ENCODE measurements at regions not wholly inside any gene's neighbourhood (a gene's known extent, or its start where the extent isn't known, plus 50 kb on each side); places are given as distances from the start of the nearest gene placed in this dataset.

DNA sequence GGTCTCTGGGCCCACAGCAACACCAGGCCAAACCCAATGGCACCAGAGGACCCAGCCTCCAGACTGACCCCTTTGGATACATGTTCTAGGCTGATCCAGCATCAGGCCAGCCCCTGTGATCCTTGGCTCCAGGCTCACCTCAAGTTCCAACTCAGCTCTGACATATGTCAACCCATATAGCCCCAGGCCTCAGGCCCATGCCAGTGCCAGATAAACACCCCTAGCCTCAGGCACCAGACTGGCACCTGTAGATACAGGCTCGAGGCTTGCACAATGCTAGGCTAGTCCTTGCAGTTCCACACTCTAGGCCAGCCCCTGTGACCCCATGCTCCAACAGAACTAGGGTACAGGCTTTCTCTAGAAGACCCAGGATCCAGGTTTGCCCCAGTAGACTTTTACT, 287.5 kb downstream of the KCNC2 start:
- DNase-seq (ENCODE audit: low read depth in 2 of 2), result no peak
- no peak overlapping the region for H3K4me3 ChIP-seq (replicated peaks in 1 of 2; ENCODE audit: low read depth in 2 of 2, low read length in 2 of 2)
- TF ChIP-seq, protein P1, sequence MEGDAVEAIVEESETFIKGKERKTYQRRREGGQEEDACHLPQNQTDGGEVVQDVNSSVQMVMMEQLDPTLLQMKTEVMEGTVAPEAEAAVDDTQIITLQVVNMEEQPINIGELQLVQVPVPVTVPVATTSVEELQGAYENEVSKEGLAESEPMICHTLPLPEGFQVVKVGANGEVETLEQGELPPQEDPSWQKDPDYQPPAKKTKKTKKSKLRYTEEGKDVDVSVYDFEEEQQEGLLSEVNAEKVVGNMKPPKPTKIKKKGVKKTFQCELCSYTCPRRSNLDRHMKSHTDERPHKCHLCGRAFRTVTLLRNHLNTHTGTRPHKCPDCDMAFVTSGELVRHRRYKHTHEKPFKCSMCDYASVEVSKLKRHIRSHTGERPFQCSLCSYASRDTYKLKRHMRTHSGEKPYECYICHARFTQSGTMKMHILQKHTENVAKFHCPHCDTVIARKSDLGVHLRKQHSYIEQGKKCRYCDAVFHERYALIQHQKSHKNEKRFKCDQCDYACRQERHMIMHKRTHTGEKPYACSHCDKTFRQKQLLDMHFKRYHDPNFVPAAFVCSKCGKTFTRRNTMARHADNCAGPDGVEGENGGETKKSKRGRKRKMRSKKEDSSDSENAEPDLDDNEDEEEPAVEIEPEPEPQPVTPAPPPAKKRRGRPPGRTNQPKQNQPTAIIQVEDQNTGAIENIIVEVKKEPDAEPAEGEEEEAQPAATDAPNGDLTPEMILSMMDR (IDR thresholded peaks at IDR 0.05; ENCODE audit: low read depth, low read length), result no peak

DNA sequence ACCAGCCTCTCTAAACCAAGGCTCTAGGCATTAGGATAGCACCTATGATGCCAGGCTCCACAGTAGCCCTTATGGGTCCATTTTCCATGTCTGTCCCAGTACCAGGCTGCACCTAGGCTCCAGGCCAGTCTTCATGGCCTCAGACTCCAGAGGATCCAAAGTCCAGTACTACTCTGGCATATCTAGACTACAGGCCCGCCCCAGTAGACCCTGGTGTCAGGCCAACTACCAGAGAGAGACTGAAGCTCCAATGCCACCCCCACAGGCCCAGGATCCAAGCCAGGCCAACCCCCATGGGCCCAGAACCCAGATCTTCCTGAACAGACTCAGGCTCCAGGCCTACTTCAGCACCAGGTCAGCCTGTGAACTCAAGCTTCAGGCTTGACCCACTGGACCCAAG, 287.0 kb downstream of the KCNC2 start:
- no peak for DNase-seq (ENCODE audit: low read depth in 2 of 2)
- no peak overlapping the region for H3K4me3 ChIP-seq (replicated peaks in 1 of 2; ENCODE audit: low read depth in 2 of 2, low read length in 2 of 2)
- TF ChIP-seq, protein P1 (IDR thresholded peaks at IDR 0.05; ENCODE audit: low read depth, low read length), result no peak

DNA sequence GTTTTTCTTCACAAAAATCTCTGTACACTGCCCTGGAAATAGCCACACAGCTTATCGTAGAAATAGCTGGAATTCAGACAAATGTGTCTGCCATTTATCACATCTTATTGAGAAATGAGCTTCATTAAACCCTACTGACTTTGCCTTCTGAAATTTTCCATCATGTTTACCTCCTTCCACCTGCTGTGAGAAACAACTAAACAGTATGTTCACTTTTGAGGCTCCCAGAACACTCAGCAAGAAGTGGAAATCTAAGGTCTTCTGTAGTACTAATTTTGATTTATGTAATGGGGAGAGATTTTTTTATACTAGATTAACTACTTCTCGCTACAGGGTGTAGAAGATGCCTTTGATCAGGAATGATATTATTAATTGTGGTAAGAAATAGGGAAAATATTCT, 268.0 kb downstream of the KCNC2 start:
- DNase-seq (ENCODE audit: low read depth in 2 of 2), result no peak
- TF ChIP-seq, protein P1 (IDR thresholded peaks at IDR 0.05; ENCODE audit: low read depth, low read length), result no peak
- H3K4me3 ChIP-seq (replicated peaks in 1 of 2; ENCODE audit: low read depth in 2 of 2, low read length in 2 of 2), result no peak overlapping the region

DNA sequence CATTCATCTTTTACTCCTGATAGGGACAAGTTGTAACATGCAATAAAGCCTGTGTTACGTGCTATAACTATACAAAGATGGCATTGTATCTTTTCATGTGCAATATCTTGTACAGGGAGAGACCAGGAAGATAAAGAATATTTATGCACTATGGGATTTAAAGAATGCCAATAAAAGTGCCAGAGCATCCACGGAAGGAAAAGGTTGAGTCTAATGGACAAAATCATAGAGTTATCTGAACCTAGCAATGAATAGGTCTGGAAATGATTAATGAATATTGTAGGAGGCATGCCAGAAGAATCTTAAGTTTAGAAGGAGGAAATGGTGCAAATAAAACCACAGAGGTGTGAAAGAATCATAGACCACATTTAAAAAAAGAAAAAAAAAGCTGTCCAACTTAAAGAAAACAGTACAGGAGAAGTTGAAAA, 263.9 kb downstream of the KCNC2 start:
- TF ChIP-seq, protein P1 (IDR thresholded peaks at IDR 0.05; ENCODE audit: low read depth, low read length), result no peak
- DNase-seq (ENCODE audit: low read depth in 2 of 2), result no peak
- no peak overlapping the region for H3K4me3 ChIP-seq (replicated peaks in 1 of 2; ENCODE audit: low read depth in 2 of 2, low read length in 2 of 2)

DNA sequence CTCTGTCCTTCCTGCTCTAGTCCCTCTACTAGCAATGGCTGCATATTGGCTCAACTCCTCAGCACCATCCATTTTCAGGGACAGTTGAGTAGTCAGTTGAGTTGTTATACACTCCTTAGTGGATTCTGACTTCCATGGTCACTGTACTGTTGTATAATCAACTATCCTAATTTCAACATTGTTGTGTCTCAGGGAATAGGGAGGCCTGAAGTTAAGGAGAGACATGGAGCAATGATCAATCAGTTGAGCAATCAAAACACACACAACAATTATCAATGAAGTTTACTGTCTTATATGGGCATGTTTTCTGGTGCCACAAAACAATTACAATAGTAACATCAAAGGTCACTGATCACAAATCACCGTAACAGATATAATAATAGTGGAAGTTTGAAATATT, 255.9 kb downstream of the KCNC2 start:
- H3K4me3 ChIP-seq (replicated peaks in 1 of 2; ENCODE audit: low read depth in 2 of 2, low read length in 2 of 2), result no peak overlapping the region
- DNase-seq (ENCODE audit: low read depth in 2 of 2), result no peak
- TF ChIP-seq, protein P1 (IDR thresholded peaks at IDR 0.05; ENCODE audit: low read depth, low read length), result no peak

DNA sequence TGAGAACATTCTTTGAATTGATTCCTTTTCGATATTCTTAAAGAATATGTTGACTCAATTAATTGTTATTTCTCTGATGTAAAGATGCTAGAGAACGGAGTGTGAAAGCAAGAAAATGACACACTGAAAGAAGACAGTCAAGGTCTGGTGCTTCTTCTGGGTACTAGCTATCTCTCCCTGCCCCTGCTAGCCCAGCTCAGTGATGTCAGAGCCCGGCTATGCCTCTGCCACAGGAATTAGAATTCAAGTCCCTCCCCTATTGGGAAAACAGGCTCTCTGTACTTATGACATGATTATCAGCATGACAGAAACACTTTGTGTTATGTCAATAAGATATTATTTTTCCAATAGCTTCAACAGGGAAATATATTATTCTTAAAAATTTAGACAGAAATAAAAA, 252.4 kb downstream of the KCNC2 start:
- TF ChIP-seq, protein P1 (IDR thresholded peaks at IDR 0.05; ENCODE audit: low read depth, low read length), result no peak
- H3K4me3 ChIP-seq (replicated peaks in 1 of 2; ENCODE audit: low read depth in 2 of 2, low read length in 2 of 2), result no peak overlapping the region
- no peak for DNase-seq (ENCODE audit: low read depth in 2 of 2)

DNA sequence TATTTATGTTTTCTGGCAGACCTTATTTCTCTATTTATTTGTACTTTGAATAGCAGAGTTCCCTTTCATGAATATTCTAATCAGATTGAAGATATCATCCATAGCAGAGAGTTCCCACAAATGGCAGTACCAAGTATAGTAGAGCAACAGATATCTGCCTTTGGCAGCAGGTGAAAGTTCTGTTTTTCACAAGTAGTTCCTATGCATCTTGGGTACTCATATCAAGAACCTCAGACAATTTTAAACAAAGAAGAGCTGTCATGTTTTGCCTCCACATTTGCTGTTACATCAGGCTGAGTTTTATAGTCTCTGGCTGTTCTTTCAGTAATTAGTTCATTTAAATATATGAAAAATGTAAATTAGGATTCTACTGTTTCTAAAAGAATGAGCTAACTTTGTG, 252.0 kb downstream of the KCNC2 start:
- DNase-seq (ENCODE audit: low read depth in 2 of 2), result no peak
- TF ChIP-seq, protein P1 (IDR thresholded peaks at IDR 0.05; ENCODE audit: low read depth, low read length), result no peak
- no peak overlapping the region for H3K4me3 ChIP-seq (replicated peaks in 1 of 2; ENCODE audit: low read depth in 2 of 2, low read length in 2 of 2)
